Activated naive CD4-positive, alpha-beta T cell (primary cell): ENCODE measurements at regions not wholly inside any gene's neighbourhood (a gene's known extent, or its start where the extent isn't known, plus 50 kb on each side); places are given as distances from the start of the nearest gene placed in this dataset.

Experiments
- DNase-seq, 4 experiments: peaks; one replicate each; lab custom pipeline; 2025; lab: John Stamatoyannopoulos, UW

- no peak for DNase-seq
Measured at GRCh38 chr18:73735836-73736235, 411.8 kb downstream of the FBXO15 start.

- no peak for DNase-seq
Measured at GRCh38 chr18:73733806-73734314, 413.8 kb downstream of the FBXO15 start.

- no peak for DNase-seq
Measured at GRCh38 chr18:73733376-73733775, 414.3 kb downstream of the FBXO15 start.

DNA sequence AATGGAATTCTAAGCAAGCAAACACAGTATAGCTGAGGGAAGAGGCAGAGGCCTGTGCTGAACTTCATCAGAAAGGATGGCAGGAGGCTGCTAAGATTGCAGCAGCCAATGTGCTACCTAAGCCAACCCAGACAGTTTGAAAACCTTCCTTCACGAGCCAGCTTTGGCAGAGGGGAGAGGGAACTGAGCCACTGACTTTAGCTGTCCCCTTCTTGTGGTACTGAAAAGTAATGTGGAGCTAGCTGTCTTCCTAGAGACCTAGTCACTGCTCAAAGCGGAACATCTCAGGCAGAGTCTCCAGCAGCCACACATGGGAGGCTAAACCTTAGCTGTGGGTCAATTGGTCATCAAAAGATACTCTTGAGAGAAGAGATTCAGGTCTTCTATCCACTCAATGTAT lies 419.0 kb downstream of the FBXO15 start:
- DNase-seq: no peak

- no peak for DNase-seq
Measured at GRCh38 chr18:73724958-73725357, 422.7 kb downstream of the FBXO15 start.

- no peak for DNase-seq
Measured at GRCh38 chr18:73719611-73720010, 428.0 kb downstream of the FBXO15 start.

DNA sequence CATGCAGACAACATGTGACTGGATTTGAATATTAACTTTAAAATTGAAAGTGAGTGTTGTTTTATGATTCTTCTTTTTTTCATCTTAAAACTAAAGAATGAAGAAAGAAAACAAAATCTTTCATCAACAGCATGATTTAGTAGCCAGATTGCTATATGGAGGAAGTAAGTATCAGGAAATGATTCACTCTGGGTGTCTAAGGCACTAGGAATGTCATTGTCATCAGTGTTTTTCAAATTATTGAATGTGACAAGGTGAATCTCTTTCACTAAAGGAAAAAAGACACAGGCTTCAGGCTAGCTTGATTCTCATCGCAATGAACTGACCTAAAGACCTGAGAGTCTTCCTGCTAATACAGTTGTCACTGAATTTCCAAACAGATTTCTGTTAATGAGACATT lies 430.1 kb downstream of the FBXO15 start:
- no peak for DNase-seq

DNA sequence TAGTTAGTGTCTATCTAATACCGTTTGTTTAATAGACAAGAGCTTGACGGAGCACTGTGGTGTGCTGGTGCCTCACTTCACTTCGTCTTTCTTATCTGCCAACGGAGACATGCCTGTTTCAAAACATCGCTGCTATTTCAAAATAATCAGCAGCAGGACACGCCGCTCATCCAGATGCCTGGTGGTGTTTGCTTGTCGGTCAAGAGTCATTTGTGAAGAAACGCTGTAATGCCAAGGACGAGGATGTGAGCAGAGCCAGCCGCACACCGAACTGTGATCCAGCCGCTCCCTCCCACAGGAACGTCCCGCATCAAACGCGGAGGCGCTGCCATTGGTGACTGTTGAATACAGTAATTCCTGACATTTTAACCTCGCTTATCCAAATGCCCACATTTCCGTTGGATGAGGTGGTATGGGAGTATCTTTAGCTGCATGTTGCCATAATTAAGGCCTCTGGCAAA lies 432.4 kb downstream of the FBXO15 start:
- DNase-seq: no peak

- no peak for DNase-seq
Measured at GRCh38 chr18:73714466-73714865, 433.2 kb downstream of the FBXO15 start.

GRCh38 chr18:73711256-73711655 lies 436.4 kb downstream of the FBXO15 start:
- DNase-seq: no peak

DNA sequence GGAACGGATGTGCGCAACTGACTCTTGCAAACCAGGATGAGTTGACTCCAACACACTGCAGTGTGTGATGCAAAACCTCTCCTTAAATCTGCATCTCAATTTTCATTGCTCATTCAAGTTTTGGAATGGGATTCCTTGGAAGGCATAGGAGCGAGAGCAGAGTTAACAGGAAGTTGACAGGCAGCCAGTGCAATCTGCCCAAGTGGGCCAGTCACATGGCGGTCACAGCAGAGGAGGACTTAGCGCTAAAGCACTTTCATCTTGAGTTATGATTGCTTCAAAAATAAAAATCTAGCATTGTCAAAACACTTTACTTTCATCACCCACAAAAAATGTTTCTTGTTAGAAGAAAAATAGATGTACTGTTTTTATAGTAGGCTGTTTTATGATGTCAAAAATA lies 439.0 kb downstream of the FBXO15 start:
- no peak for DNase-seq

- DNase-seq: no peak
Measured at GRCh38 chr18:73707035-73707434, 440.6 kb downstream of the FBXO15 start.

DNA sequence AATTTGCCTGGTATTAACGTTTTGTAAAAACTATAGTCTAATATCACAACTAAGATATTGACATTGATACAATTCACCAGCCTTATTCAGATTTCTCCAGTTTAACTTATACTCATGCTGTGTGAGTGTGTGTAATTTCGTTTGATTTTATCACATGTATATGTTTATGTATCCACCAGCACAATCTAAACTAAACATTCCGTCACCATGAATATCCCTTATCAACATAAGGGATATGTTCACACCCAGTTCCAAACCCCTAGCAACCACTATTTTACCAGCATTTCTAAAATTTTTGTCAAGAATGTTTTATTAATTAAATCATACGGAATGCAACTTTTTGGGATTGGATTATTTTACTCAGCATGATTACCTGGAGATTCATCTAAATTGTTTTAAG lies 450.3 kb downstream of the FBXO15 start:
- DNase-seq: no peak

DNA sequence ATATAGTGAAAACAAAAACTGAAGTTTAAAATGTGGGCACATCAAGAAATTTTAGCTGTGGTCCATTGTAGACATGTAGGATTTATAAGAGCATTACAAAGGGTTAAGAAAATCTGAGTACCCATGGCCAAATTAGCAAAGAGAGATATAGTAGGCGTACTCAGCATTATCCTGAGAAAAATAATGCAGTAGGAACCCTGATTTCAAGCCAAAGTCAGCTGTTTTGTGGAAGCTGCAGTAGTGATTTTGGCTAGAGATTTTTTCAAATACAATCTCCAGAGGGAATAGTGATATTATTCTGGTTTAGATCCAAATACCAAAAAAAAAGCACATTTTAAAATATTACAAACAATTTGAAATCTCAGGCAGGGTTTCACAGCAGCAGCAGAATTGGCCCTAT lies 450.9 kb downstream of the FBXO15 start:
- DNase-seq: no peak

GRCh38 chr18:73696171-73696570 lies 451.5 kb downstream of the FBXO15 start:
- DNase-seq: no peak

GRCh38 chr18:73693091-73693490 lies 454.5 kb downstream of the FBXO15 start:
- DNase-seq: no peak

DNA sequence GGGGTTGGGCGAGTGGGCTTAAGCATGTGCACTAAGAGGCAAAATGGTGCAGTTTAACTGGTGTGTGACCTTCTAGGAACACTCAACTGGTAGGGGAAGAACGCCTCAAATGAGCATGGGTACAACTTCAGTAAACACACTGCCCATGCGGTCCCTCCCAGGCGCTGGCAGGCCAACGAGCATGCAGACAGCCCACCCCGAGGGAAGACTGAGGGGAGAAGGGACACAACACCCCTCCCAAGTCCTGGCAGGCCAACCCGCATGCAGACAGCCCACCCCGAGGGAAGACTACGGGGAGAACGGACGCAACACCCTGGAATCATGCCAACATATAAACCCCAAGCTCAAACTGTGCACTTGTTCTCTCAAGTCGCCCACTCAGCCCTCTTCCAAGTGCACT lies 456.0 kb downstream of the FBXO15 start:
- DNase-seq: no peak

GRCh38 chr18:73691118-73691517 lies 456.5 kb downstream of the FBXO15 start:
- no peak for DNase-seq

DNA sequence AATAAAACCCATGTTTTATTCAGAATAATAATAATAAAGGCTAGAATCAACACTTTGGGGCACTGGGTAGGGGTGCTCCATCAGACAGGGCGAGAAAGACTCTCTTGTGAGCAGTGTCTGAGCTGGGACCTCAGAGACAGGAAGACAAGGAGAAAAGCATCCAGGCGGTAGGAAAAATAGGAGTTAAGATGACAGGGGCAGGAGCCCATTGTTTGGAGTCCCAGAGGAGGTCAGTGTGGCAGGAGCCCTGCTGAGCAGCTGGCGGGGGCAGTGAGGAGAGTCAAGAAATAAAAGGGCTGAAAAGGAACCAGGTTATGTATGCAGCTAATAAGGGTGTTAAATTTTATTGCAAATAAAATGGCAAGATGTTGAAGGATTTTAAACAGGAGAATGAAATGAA lies 457.4 kb downstream of the FBXO15 start:
- no peak for DNase-seq

DNA sequence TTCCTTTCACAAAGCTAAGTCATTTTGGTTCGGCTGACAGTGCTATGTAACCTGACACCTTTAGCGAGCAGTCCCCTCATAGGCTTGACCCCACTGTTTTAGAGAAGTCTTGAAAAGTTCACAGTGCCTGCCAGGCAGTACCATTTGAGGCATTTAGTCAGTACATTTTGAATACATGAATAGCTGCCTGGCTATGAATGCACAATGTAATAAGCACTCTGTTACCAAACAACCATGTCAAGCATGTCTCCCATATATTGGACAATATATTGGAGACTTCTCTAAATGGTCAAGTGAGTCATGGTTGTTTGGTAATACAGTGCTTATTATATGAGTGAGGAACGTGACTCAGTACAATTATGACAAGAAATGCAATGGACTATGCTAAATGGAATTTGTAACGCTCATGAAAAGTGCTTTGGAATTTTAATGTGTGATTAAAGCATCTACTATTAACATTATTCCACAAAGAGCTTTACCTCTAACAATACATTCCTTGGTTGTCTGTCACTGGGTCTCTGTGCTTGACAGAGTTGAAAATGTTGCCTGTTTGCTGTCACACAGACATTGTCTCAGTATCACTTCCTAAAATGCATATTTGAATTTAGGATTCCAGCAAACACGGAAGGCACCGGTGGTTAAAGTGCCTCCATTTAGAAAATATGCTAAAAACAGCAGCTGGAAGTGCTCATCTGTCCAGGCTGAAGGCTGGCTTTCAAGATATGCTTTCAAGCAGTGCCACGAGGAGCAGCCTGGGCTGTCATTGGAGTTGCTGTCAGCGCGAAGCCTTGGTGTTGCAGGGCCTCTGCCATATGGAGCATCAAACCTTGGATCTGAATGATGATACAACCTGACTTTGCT lies 458.6 kb downstream of the FBXO15 start:
- no peak for DNase-seq

DNA sequence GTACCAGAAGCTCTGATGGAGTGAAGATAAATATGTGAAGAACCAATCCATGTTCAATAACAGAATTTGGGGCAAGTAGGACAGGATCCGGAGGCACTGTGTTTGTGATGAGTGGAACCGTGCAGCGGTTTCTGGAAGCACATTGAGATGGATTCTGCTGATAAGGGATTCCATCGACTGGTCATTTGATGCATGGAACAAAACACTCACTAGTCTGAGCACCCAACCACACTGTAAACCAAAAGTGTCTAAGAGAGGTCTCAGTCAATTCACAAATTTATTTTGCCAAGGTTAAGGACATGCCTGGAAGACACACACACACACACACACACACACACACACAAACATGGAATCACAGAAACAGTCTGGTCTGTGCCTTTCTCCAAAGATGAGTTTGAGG lies 459.5 kb downstream of the FBXO15 start:
- DNase-seq: no peak

DNA sequence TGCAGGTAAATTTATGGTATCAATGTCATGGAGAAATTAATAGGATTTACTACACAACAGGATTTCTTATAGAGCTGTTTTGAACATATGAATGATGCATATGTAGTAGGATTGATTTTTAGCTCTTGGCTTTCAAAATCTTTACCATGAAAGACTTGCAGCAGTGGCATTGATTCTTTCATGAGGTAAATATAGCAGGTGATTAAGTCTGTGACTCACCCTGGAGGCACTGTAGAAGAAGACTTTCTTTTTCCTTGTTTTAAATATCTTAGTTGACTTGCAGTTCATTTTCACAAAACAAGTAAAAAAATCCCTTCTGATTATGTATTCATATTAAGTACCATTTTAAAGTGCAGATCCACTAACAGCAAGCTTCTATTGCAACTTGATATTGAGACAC lies 463.0 kb downstream of the FBXO15 start:
- no peak for DNase-seq

GRCh38 chr18:73683409-73684238 lies 464.0 kb downstream of the FBXO15 start:
- no peak for DNase-seq
